ENCODE measurements at regions not wholly inside any gene's neighbourhood (a gene's known extent, or its start where the extent isn't known, plus 50 kb on each side); places are given as distances from the start of the nearest gene placed in this dataset.

GRCh38 chr2:221264318-221264717, 307.8 kb downstream of the EPHA4 start:
- Histone ChIP-seq H3K4me1 (ENCODE audit: control insufficient read depth in 2 of 2, insufficient read depth in 2 of 2, low read length in 2 of 2) (no peaks in the 10 kb centered on the region), H3K27ac (ENCODE audit: low read depth in 1 of 2, low read length in 1 of 2) (no peak overlapping the region), H3K4me3 (ENCODE audit: low read length in 2 of 2) (no peak overlapping the region), H3K36me3 (ENCODE audit: control insufficient read depth in 2 of 2, insufficient read depth in 2 of 2, low read length in 1 of 2) (no peaks in the 10 kb centered on the region), H3K27me3 (ENCODE audit: control insufficient read depth in 2 of 2, insufficient read depth in 1 of 2, low read length in 1 of 2) (no peaks in the 10 kb centered on the region), H3K9me3 (ENCODE audit: control insufficient read depth in 2 of 2, insufficient read depth in 1 of 2, low read length in 1 of 2) (no peaks in the 10 kb centered on the region)
- no peak for DNase-seq (ENCODE audit: low read depth in 6 of 9, low spot score in 9 of 9)
- WGBS: 83% methylated on average over 2 of the region's 2 CpGs

GRCh38 chr2:221267773-221268425, 304.2 kb downstream of the EPHA4 start:
- WGBS: 92% methylated on average over 6 of the region's 6 CpGs
- DNase-seq (ENCODE audit: low read depth in 6 of 9, low spot score in 9 of 9): no peak

GRCh38 chr2:221268631-221269030, 303.5 kb downstream of the EPHA4 start:
- whole genome bisulfite sequencing: 81% methylated on average over 3 of the region's 3 CpGs
- Histone ChIP-seq H3K27me3 (ENCODE audit: control insufficient read depth in 2 of 2, insufficient read depth in 1 of 2, low read length in 1 of 2) (no peaks in the 10 kb centered on the region), H3K4me3 (ENCODE audit: low read length in 2 of 2) (no peak overlapping the region), H3K36me3 (ENCODE audit: control insufficient read depth in 2 of 2, insufficient read depth in 2 of 2, low read length in 1 of 2) (no peaks in the 10 kb centered on the region), H3K4me1 (ENCODE audit: control insufficient read depth in 2 of 2, insufficient read depth in 2 of 2, low read length in 2 of 2) (peaks cover 0 to 2% of the 10 kb centered on the region in 2 donors), H3K9me3 (ENCODE audit: control insufficient read depth in 2 of 2, insufficient read depth in 1 of 2, low read length in 1 of 2) (no peaks in the 10 kb centered on the region), H3K27ac (ENCODE audit: low read depth in 1 of 2, low read length in 1 of 2) (no peak overlapping the region)
- DNase-seq (ENCODE audit: low read depth in 6 of 9, low spot score in 9 of 9): no peak

More at GRCh38 chr2:221267773-221268425, 304.2 kb downstream of the EPHA4 start:
- Histone ChIP-seq H3K4me1 (ENCODE audit: control insufficient read depth in 2 of 2, insufficient read depth in 2 of 2, low read length in 2 of 2) (peaks cover 0 to 2% of the 10 kb centered on the region in 2 donors), H3K27me3 (ENCODE audit: control insufficient read depth in 2 of 2, insufficient read depth in 1 of 2, low read length in 1 of 2) (no peaks in the 10 kb centered on the region), H3K4me3 (ENCODE audit: low read length in 2 of 2) (no peak overlapping the region), H3K9me3 (ENCODE audit: control insufficient read depth in 2 of 2, insufficient read depth in 1 of 2, low read length in 1 of 2) (no peaks in the 10 kb centered on the region), H3K36me3 (ENCODE audit: control insufficient read depth in 2 of 2, insufficient read depth in 2 of 2, low read length in 1 of 2) (no peaks in the 10 kb centered on the region), H3K27ac (ENCODE audit: low read depth in 1 of 2, low read length in 1 of 2) (no peak overlapping the region)

GRCh38 chr2:221270806-221271205, 301.3 kb downstream of the EPHA4 start:
- Histone ChIP-seq H3K36me3 (ENCODE audit: control insufficient read depth in 2 of 2, insufficient read depth in 2 of 2, low read length in 1 of 2) (no peaks in the 10 kb centered on the region), H3K4me3 (ENCODE audit: low read length in 2 of 2) (no peak overlapping the region), H3K27ac (ENCODE audit: low read depth in 1 of 2, low read length in 1 of 2) (no peak overlapping the region), H3K9me3 (ENCODE audit: control insufficient read depth in 2 of 2, insufficient read depth in 1 of 2, low read length in 1 of 2) (no peaks in the 10 kb centered on the region), H3K27me3 (ENCODE audit: control insufficient read depth in 2 of 2, insufficient read depth in 1 of 2, low read length in 1 of 2) (no peaks in the 10 kb centered on the region), H3K4me1 (ENCODE audit: control insufficient read depth in 2 of 2, insufficient read depth in 2 of 2, low read length in 2 of 2) (peaks cover 0 to 2% of the 10 kb centered on the region in 2 donors)
- 88% methylated on average over 2 of the region's 2 CpGs for WGBS
- DNase-seq (ENCODE audit: low read depth in 6 of 9, low spot score in 9 of 9): no peak

GRCh38 chr2:221272729-221273128, 299.4 kb downstream of the EPHA4 start:
- DNase-seq (ENCODE audit: low read depth in 6 of 9, low spot score in 9 of 9): no peak
- H3K4me3 ChIP-seq (ENCODE audit: low read length in 2 of 2): no peak overlapping the region
- no peaks in the 10 kb centered on the region for H3K36me3 ChIP-seq (ENCODE audit: control insufficient read depth in 2 of 2, insufficient read depth in 2 of 2, low read length in 1 of 2)
- H3K27me3 ChIP-seq (ENCODE audit: control insufficient read depth in 2 of 2, insufficient read depth in 1 of 2, low read length in 1 of 2): no peaks in the 10 kb centered on the region
- H3K27ac ChIP-seq (ENCODE audit: low read depth in 1 of 2, low read length in 1 of 2): no peak overlapping the region
- 80% methylated on average over 3 of the region's 3 CpGs for WGBS
- H3K4me1 ChIP-seq (ENCODE audit: control insufficient read depth in 2 of 2, insufficient read depth in 2 of 2, low read length in 2 of 2): peaks cover 0 to 2% of the 10 kb centered on the region in 2 donors
- no peaks in the 10 kb centered on the region for H3K9me3 ChIP-seq (ENCODE audit: control insufficient read depth in 2 of 2, insufficient read depth in 1 of 2, low read length in 1 of 2)

GRCh38 chr2:221276033-221276432, 296.1 kb downstream of the EPHA4 start:
- H3K9me3 ChIP-seq (ENCODE audit: control insufficient read depth in 2 of 2, insufficient read depth in 1 of 2, low read length in 1 of 2): no peaks in the 10 kb centered on the region
- no peak overlapping the region for H3K27ac ChIP-seq (ENCODE audit: low read depth in 1 of 2, low read length in 1 of 2)
- no peak for DNase-seq (ENCODE audit: low read depth in 6 of 9, low spot score in 9 of 9)
- no peaks in the 10 kb centered on the region for H3K36me3 ChIP-seq (ENCODE audit: control insufficient read depth in 2 of 2, insufficient read depth in 2 of 2, low read length in 1 of 2)
- no peak overlapping the region for H3K4me3 ChIP-seq (ENCODE audit: low read length in 2 of 2)
- H3K4me1 ChIP-seq (ENCODE audit: control insufficient read depth in 2 of 2, insufficient read depth in 2 of 2, low read length in 2 of 2): no peaks in the 10 kb centered on the region
- WGBS: 96% methylated on average over 1 of the region's 1 CpG
- no peaks in the 10 kb centered on the region for H3K27me3 ChIP-seq (ENCODE audit: control insufficient read depth in 2 of 2, insufficient read depth in 1 of 2, low read length in 1 of 2)

GRCh38 chr2:221276601-221277000, 295.5 kb downstream of the EPHA4 start:
- Histone ChIP-seq H3K27ac (ENCODE audit: low read depth in 1 of 2, low read length in 1 of 2) (no peak overlapping the region), H3K36me3 (ENCODE audit: control insufficient read depth in 2 of 2, insufficient read depth in 2 of 2, low read length in 1 of 2) (no peaks in the 10 kb centered on the region), H3K4me3 (ENCODE audit: low read length in 2 of 2) (no peak overlapping the region), H3K4me1 (ENCODE audit: control insufficient read depth in 2 of 2, insufficient read depth in 2 of 2, low read length in 2 of 2) (no peaks in the 10 kb centered on the region), H3K27me3 (ENCODE audit: control insufficient read depth in 2 of 2, insufficient read depth in 1 of 2, low read length in 1 of 2) (no peaks in the 10 kb centered on the region), H3K9me3 (ENCODE audit: control insufficient read depth in 2 of 2, insufficient read depth in 1 of 2, low read length in 1 of 2) (no peaks in the 10 kb centered on the region)
- 99% methylated on average over 2 of the region's 2 CpGs for WGBS
- no peak for DNase-seq (ENCODE audit: low read depth in 6 of 9, low spot score in 9 of 9)

GRCh38 chr2:221282386-221282785, 289.7 kb downstream of the EPHA4 start:
- Histone ChIP-seq H3K27me3 (ENCODE audit: control insufficient read depth in 2 of 2, insufficient read depth in 1 of 2, low read length in 1 of 2) (no peaks in the 10 kb centered on the region), H3K9me3 (ENCODE audit: control insufficient read depth in 2 of 2, insufficient read depth in 1 of 2, low read length in 1 of 2) (no peaks in the 10 kb centered on the region), H3K4me1 (ENCODE audit: control insufficient read depth in 2 of 2, insufficient read depth in 2 of 2, low read length in 2 of 2) (no peaks in the 10 kb centered on the region), H3K4me3 (ENCODE audit: low read length in 2 of 2) (no peak overlapping the region), H3K36me3 (ENCODE audit: control insufficient read depth in 2 of 2, insufficient read depth in 2 of 2, low read length in 1 of 2) (no peaks in the 10 kb centered on the region), H3K27ac (ENCODE audit: low read depth in 1 of 2, low read length in 1 of 2) (no peak overlapping the region)
- WGBS: 97% methylated on average over 4 of the region's 4 CpGs
- DNase-seq (ENCODE audit: low read depth in 6 of 9, low spot score in 9 of 9): no peak

GRCh38 chr2:221283896-221284545, 288.1 kb downstream of the EPHA4 start:
- Histone ChIP-seq H3K9me3 (ENCODE audit: control insufficient read depth in 2 of 2, insufficient read depth in 1 of 2, low read length in 1 of 2) (no peaks in the 10 kb centered on the region), H3K27me3 (ENCODE audit: control insufficient read depth in 2 of 2, insufficient read depth in 1 of 2, low read length in 1 of 2) (no peaks in the 10 kb centered on the region), H3K27ac (ENCODE audit: low read depth in 1 of 2, low read length in 1 of 2) (no peak overlapping the region), H3K4me1 (ENCODE audit: control insufficient read depth in 2 of 2, insufficient read depth in 2 of 2, low read length in 2 of 2) (no peaks in the 10 kb centered on the region), H3K36me3 (ENCODE audit: control insufficient read depth in 2 of 2, insufficient read depth in 2 of 2, low read length in 1 of 2) (no peaks in the 10 kb centered on the region), H3K4me3 (ENCODE audit: low read length in 2 of 2) (no peak overlapping the region)
- WGBS: 28% methylated on average over 5 of the region's 5 CpGs
- DNase-seq (ENCODE audit: low read depth in 6 of 9, low spot score in 9 of 9): no peak
